ENCODE measurements at regions not wholly inside any gene's neighbourhood (a gene's known extent, or its start where the extent isn't known, plus 50 kb on each side); places are given as distances from the start of the nearest gene placed in this dataset.

- no peaks in the 10 kb centered on the region for H3K4me1 ChIP-seq
- H3K27ac ChIP-seq, result no peak overlapping the region
- no peaks in the 10 kb centered on the region for H3K36me3 ChIP-seq
- H3K4me3 ChIP-seq, result no peak overlapping the region
- TF ChIP-seq, protein P1, sequence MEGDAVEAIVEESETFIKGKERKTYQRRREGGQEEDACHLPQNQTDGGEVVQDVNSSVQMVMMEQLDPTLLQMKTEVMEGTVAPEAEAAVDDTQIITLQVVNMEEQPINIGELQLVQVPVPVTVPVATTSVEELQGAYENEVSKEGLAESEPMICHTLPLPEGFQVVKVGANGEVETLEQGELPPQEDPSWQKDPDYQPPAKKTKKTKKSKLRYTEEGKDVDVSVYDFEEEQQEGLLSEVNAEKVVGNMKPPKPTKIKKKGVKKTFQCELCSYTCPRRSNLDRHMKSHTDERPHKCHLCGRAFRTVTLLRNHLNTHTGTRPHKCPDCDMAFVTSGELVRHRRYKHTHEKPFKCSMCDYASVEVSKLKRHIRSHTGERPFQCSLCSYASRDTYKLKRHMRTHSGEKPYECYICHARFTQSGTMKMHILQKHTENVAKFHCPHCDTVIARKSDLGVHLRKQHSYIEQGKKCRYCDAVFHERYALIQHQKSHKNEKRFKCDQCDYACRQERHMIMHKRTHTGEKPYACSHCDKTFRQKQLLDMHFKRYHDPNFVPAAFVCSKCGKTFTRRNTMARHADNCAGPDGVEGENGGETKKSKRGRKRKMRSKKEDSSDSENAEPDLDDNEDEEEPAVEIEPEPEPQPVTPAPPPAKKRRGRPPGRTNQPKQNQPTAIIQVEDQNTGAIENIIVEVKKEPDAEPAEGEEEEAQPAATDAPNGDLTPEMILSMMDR (IDR thresholded peaks at IDR 0.05), result no peak
- no peaks in the 10 kb centered on the region for H3K9me3 ChIP-seq
- H3K27me3 ChIP-seq, result no peaks in the 10 kb centered on the region
- no peak for DNase-seq (ENCODE audit: low spot score)
These were observed 357.4 kb downstream of the PSAT1 start for GRCh38 chr9:78654324-78654723.

DNA sequence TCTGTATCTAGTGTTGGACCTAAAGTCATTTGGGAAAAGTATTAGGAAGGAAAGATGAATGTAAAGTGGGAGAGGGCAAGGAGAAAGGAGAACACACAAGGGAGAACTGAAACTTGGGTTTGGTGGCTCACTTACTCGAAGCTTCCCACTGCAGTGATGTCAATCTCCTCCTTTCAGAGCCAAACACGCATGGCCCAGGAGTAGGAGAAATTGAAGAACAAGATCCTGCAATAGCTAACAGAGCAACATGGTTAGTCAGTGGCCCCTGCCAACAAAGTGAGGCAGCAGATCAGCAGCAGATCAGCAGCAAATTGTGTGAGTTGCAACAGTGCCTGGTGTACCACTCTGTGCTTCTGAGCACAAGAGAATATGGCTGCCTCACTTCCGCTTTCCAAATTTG, 366.4 kb downstream of the PSAT1 start:
- no peak overlapping the region for H3K27ac ChIP-seq
- TF ChIP-seq, protein P1 (IDR thresholded peaks at IDR 0.05), result no peak
- no peaks in the 10 kb centered on the region for H3K4me1 ChIP-seq
- no peaks in the 10 kb centered on the region for H3K9me3 ChIP-seq
- H3K27me3 ChIP-seq, result no peaks in the 10 kb centered on the region
- no peaks in the 10 kb centered on the region for H3K36me3 ChIP-seq
- H3K4me3 ChIP-seq, result no peak overlapping the region
- no peak for DNase-seq (ENCODE audit: low spot score)

DNA sequence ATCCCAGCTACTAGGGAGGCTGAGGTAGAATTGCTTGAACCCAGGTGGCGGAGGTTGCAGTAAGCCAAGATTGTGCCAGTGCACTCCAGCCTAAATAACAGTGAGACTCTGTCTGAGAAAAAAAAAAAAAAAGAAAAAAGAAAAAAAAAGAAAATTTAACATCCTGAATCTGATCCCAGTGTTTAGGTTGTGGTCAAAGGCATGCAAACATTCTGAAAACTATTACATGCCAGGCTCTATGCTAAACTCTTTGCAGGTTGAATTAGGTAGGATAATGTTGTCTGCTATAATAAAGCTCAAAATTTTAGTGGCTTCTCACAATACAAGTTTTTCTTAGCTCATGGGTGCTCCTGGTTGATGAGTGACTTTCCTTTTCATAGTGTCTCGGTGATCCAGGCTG, 367.4 kb downstream of the PSAT1 start:
- no peaks in the 10 kb centered on the region for H3K4me1 ChIP-seq
- H3K27ac ChIP-seq, result no peak overlapping the region
- H3K4me3 ChIP-seq, result no peak overlapping the region
- TF ChIP-seq, protein P1 (IDR thresholded peaks at IDR 0.05), result no peak
- H3K27me3 ChIP-seq, result no peaks in the 10 kb centered on the region
- no peaks in the 10 kb centered on the region for H3K36me3 ChIP-seq
- no peaks in the 10 kb centered on the region for H3K9me3 ChIP-seq
- no peak for DNase-seq (ENCODE audit: low spot score)

GRCh38 chr9:78666818-78667414, 370.0 kb downstream of the PSAT1 start:
- TF ChIP-seq, protein P1 (IDR thresholded peaks at IDR 0.05), result no peak
- Histone ChIP-seq H3K27ac (no peak overlapping the region), H3K27me3 (no peaks in the 10 kb centered on the region), H3K4me1 (no peaks in the 10 kb centered on the region), H3K9me3 (no peaks in the 10 kb centered on the region), H3K36me3 (no peaks in the 10 kb centered on the region), H3K4me3 (no peak overlapping the region)
- DNase-seq (ENCODE audit: low spot score), result no peak

DNA sequence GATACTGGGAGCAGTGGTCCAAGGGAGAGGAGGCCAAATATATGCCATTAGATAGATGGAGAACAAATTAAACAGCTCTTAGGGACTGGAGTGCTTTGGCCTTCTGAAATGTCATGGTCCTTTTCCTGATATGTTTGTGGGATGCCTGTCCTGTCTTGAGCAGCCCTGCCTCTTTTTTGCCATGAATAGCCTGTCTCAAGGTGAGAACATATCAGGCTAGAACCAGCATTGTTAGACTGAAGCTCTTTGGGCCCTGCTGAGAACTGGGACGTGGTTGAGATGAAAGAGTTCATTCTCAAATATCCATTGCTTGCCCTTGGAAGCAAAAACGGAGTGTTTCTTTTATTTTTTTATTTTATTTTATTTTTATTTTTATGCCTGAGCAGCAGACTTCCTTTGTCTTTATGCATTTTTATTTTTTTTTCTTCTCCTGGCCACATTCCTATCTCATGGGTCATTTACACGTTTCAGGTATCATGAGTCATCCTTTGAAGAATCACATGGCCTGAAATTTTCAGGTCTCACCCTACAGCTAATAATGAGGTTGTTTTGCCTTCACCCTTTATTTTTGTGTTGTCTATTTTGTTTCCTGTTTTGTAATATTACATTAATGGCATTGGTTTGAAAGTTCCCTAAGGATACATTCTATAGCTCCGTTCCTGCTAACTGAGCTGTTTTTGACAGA, 371.4 kb downstream of the PSAT1 start:
- Histone ChIP-seq H3K27me3 (no peaks in the 10 kb centered on the region), H3K4me3 (no peak overlapping the region), H3K27ac (no peak overlapping the region), H3K4me1 (no peaks in the 10 kb centered on the region), H3K36me3 (no peaks in the 10 kb centered on the region), H3K9me3 (no peaks in the 10 kb centered on the region)
- TF ChIP-seq, protein P1 (IDR thresholded peaks at IDR 0.05), result no peak
- no peak for DNase-seq (ENCODE audit: low spot score)

GRCh38 chr9:78669591-78669990, 372.7 kb downstream of the PSAT1 start:
- H3K4me3 ChIP-seq, result no peak overlapping the region
- H3K4me1 ChIP-seq, result no peaks in the 10 kb centered on the region
- DNase-seq (ENCODE audit: low spot score), result no peak
- TF ChIP-seq, protein P1 (IDR thresholded peaks at IDR 0.05), result no peak
- H3K27me3 ChIP-seq, result no peaks in the 10 kb centered on the region
- no peak overlapping the region for H3K27ac ChIP-seq
- H3K9me3 ChIP-seq, result no peaks in the 10 kb centered on the region
- H3K36me3 ChIP-seq, result no peaks in the 10 kb centered on the region
